ENCODE measurements at regions not wholly inside any gene's neighbourhood (a gene's known extent, or its start where the extent isn't known, plus 50 kb on each side); places are given as distances from the start of the nearest gene placed in this dataset.

DNA sequence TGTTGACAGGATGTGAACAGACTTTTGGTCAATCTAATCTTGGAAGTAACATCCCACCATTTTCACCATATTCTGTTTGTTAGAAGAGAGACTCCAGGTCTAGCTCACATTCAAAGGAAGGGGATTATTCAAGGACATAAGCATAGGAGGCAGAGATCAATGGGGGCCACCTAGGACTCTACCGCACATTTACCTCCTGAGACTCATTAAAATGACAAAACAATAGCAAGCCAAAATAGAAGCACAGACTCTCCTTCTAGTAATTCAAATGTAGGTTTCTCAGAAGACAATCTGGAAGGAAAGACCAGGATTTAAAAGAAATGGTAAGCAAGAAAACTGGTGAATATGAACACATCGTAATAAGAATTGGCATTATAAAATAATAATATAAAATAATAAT, 156.4 kb upstream of the KYNU start:
- no peak for TF ChIP-seq POLR2A (IDR thresholded peaks at IDR 0.05; ENCODE audit: low read length)
- TF ChIP-seq GATA1 (IDR thresholded peaks at IDR 0.05; ENCODE audit: low read depth, low read length): no peak
